Osteoblast (primary cell): ENCODE measurements at regions not wholly inside any gene's neighbourhood (a gene's known extent, or its start where the extent isn't known, plus 50 kb on each side); places are given as distances from the start of the nearest gene placed in this dataset.

Source experiments
- DNase-seq: peaks from one replicate; pipeline ENCODE4 v3.0.0; 2011; ENCODE audit warnings: low spot score, mixed read lengths; ENCODE audit not compliant: insufficient read length; ENCODE audit errors: missing footprints
- H2AFZ ChIP-seq: 2 replicates; pipeline ENCODE4 v1.6.0; 2011; ENCODE audit warnings: mild to moderate bottlenecking, low read length
- H3K27ac ChIP-seq: 2 replicates; pipeline ENCODE4 v1.5.1; 2011; ENCODE audit warnings: mild to moderate bottlenecking, low read depth, low read length, moderate library complexity
- H3K27me3 ChIP-seq: 2 replicates; pipeline ENCODE4 v1.6.0; 2012; ENCODE audit warnings: mild to moderate bottlenecking, control low read depth, inconsistent platforms, low read length, moderate library complexity; ENCODE audit not compliant: insufficient read depth
- H3K36me3 ChIP-seq: 2 replicates; pipeline ENCODE4 v1.5.1; 2011; ENCODE audit warnings: mild to moderate bottlenecking, low read length, control low read depth, moderate library complexity; ENCODE audit not compliant: insufficient read depth
- H3K4me1 ChIP-seq: 2 replicates; pipeline ENCODE4 v1.5.1; 2011; ENCODE audit warnings: mild to moderate bottlenecking, low read length, control low read depth, moderate library complexity; ENCODE audit not compliant: insufficient read depth
- H3K4me2 ChIP-seq: 2 replicates; pipeline ENCODE4 v1.6.0; 2011; ENCODE audit warnings: mild to moderate bottlenecking, low read length; ENCODE audit not compliant: insufficient read depth
- H3K4me3 ChIP-seq: fragments of 200-600 bp; sonication (generic); 3 replicates; pipeline ENCODE4 v1.5.1; 2012; ENCODE audit warnings: mild to moderate bottlenecking, low read length, inconsistent platforms; ENCODE audit not compliant: insufficient read depth
- H3K79me2 ChIP-seq: 2 replicates; pipeline ENCODE4 v1.6.0; 2012; ENCODE audit warnings: mild to moderate bottlenecking, low read length, control low read depth, inconsistent platforms; ENCODE audit not compliant: insufficient read depth
- H3K9me3 ChIP-seq: 2 replicates; pipeline ENCODE4 v1.5.1; 2011; ENCODE audit warnings: low read depth, low read length, control low read depth
- H4K20me1 ChIP-seq: 2 replicates; pipeline ENCODE4 v1.6.0; 2012; ENCODE audit warnings: mild to moderate bottlenecking, low read length, control low read depth; ENCODE audit not compliant: insufficient read depth
- TF ChIP-seq, protein P1 (sequence below): IDR thresholded peaks from 2 replicates; pipeline ENCODE4 v1.5.1; 2011; ENCODE audit warnings: mild to moderate bottlenecking, low read depth, low read length, moderate library complexity; ENCODE audit errors: extremely low read depth

DNA sequence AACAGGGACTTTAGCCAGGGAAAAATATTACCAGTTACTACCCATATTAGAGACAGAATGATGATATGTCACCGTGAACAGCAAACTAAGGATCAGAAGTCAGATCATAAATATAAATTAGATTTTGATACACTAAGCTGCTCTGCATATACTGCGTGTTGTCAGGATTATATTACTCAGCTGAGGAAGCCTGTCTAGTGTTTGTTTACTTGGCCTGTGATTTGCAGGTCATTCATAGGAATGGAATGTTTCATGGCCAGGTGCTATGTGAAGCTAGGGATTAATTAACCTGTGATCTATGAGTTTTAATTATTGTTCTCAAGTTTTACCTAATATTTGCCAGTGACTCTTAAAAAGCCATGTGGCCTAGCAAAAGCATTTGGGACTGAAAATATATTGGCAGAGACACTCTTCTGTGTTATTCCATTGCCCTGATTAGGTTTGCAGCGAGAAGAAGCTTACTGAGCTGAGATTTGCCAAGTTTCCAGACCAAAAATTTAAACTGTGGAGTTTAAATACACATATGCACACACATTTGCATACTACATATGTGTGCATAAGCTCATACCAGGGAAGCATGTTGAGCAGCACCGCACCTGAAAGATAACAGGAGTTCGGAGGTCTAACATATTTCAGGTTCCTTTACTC lies 496.3 kb upstream of the GRIA1 start:
- H3K4me2 ChIP-seq: no peak overlapping the region
- no peak overlapping the region for H2AFZ ChIP-seq
- H3K79me2 ChIP-seq: no peaks in the 10 kb centered on the region
- no peak overlapping the region for H3K4me3 ChIP-seq
- no peaks in the 10 kb centered on the region for H3K36me3 ChIP-seq
- H3K27me3 ChIP-seq: no peaks in the 10 kb centered on the region
- no peaks in the 10 kb centered on the region for H3K9me3 ChIP-seq
- TF ChIP-seq, protein P1, sequence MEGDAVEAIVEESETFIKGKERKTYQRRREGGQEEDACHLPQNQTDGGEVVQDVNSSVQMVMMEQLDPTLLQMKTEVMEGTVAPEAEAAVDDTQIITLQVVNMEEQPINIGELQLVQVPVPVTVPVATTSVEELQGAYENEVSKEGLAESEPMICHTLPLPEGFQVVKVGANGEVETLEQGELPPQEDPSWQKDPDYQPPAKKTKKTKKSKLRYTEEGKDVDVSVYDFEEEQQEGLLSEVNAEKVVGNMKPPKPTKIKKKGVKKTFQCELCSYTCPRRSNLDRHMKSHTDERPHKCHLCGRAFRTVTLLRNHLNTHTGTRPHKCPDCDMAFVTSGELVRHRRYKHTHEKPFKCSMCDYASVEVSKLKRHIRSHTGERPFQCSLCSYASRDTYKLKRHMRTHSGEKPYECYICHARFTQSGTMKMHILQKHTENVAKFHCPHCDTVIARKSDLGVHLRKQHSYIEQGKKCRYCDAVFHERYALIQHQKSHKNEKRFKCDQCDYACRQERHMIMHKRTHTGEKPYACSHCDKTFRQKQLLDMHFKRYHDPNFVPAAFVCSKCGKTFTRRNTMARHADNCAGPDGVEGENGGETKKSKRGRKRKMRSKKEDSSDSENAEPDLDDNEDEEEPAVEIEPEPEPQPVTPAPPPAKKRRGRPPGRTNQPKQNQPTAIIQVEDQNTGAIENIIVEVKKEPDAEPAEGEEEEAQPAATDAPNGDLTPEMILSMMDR: no peak
- H4K20me1 ChIP-seq: no peaks in the 10 kb centered on the region
- no peak for DNase-seq
- no peak overlapping the region for H3K27ac ChIP-seq
- H3K4me1 ChIP-seq: no peaks in the 10 kb centered on the region

GRCh38 chr5:152995214-152995725 lies 495.2 kb upstream of the GRIA1 start:
- H3K79me2 ChIP-seq: no peaks in the 10 kb centered on the region
- H4K20me1 ChIP-seq: no peaks in the 10 kb centered on the region
- no peak overlapping the region for H3K27ac ChIP-seq
- no peak overlapping the region for H2AFZ ChIP-seq
- H3K4me3 ChIP-seq: no peak overlapping the region
- no peaks in the 10 kb centered on the region for H3K27me3 ChIP-seq
- TF ChIP-seq, protein P1: no peak
- H3K4me2 ChIP-seq: no peak overlapping the region
- no peaks in the 10 kb centered on the region for H3K9me3 ChIP-seq
- H3K36me3 ChIP-seq: no peaks in the 10 kb centered on the region
- H3K4me1 ChIP-seq: no peaks in the 10 kb centered on the region
- DNase-seq: no peak

DNA sequence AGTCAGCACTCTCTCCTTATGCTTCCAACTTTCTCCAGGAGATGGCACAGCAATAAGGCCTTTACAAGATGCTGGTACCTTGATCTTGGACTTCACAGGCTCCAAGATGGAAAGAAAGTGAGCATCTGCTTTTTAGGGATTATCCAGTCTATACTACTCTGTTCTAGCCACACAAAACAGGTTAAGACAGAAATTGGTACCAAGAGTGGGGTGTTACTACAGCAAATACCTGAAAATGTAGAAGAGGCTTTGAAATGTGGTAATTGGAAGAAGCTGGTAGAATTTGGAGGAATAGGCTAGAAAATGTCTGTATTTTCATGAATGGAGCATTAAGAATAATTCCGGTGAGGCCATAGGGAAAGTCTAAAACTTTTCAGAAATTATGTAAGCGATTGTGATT lies 484.8 kb upstream of the GRIA1 start:
- no peaks in the 10 kb centered on the region for H3K4me1 ChIP-seq
- TF ChIP-seq, protein P1: no peak
- peaks cover 3% of the 10 kb centered on the region for H3K9me3 ChIP-seq

DNA sequence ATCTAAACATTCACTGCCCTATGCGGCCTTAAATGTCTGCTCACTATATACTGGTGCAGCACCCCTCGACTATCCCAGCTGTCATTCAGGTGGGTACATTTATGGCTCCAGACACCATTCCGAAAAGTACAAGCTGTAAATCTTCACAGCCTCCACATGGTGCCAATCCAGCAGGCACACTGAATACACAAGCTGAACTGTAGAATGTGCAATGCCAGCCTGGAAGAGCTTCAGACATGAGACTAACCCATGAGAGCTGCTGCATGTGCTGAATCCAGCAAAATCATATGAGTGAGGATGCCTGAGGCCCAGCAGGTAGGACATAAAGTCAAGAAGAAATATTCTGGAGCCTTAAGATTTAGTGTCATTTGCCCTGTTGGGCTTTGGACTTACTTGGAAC lies 483.8 kb upstream of the GRIA1 start:
- no peaks in the 10 kb centered on the region for H3K4me1 ChIP-seq
- H4K20me1 ChIP-seq: no peaks in the 10 kb centered on the region
- no peak for DNase-seq
- no peak overlapping the region for H3K4me2 ChIP-seq
- H3K36me3 ChIP-seq: no peaks in the 10 kb centered on the region
- no peak overlapping the region for H2AFZ ChIP-seq
- H3K27ac ChIP-seq: no peak overlapping the region
- peaks cover 3% of the 10 kb centered on the region for H3K9me3 ChIP-seq
- no peaks in the 10 kb centered on the region for H3K27me3 ChIP-seq
- TF ChIP-seq, protein P1: no peak
- no peak overlapping the region for H3K4me3 ChIP-seq
- no peaks in the 10 kb centered on the region for H3K79me2 ChIP-seq

More for the DNA sequence above, 484.8 kb upstream of the GRIA1 start:
- Histone ChIP-seq H3K27me3 (no peaks in the 10 kb centered on the region), H2AFZ (no peak overlapping the region), H3K27ac (no peak overlapping the region), H3K79me2 (no peaks in the 10 kb centered on the region), H3K36me3 (no peaks in the 10 kb centered on the region), H3K4me2 (no peak overlapping the region), H4K20me1 (no peaks in the 10 kb centered on the region), H3K4me3 (no peak overlapping the region)
- no peak for DNase-seq
